ENCODE measurements at regions not wholly inside any gene's neighbourhood (a gene's known extent, or its start where the extent isn't known, plus 50 kb on each side); places are given as distances from the start of the nearest gene placed in this dataset.

DNA sequence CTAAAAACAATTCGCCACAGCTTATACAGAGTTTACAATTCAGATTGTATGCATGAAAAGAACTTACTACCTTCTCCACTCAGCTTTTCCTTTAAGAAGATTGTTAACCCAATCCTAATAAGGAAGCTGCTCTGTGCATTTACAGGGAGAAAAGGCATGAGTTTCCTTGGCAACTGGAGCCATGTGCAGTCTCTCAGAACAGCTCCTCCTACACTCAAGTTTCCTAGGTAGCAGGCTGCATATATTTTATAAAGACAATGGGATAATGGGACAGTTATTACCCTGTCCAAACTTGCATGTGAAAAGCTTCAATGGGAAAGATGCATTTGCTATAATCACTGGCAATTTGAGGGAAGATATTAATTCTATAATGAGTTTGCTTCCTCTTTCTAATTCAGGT, 125.5 kb upstream of the TRPC4 start:
- H3K36me3 ChIP-seq (ENCODE audit: insufficient read depth, low read length): no peaks in the 10 kb centered on the region
- ChIA-PET CTCF (ENCODE audit: unreplicated experiment) (no interaction called here), POLR2A (interaction anchor here (0.7 to 1.4 kb wide), 4 partner anchors 10 to 1422 kb away, joined by 3 to 4 read pairs (median 3); no protein-coding TSS in a partner anchor)
- H3K4me1 ChIP-seq (ENCODE audit: insufficient read depth, low read length, poor library complexity, severe bottlenecking): no peaks in the 10 kb centered on the region
- H3K4me3 ChIP-seq (ENCODE audit: low read depth, low read length, poor library complexity, severe bottlenecking): no peak overlapping the region
- H2AFZ ChIP-seq (ENCODE audit: low read length): no peak overlapping the region
- H3K27ac ChIP-seq (ENCODE audit: low read depth, low read length, poor library complexity, severe bottlenecking): no peak overlapping the region
- H3K4me2 ChIP-seq (ENCODE audit: low read length): no peak overlapping the region
- no peaks in the 10 kb centered on the region for H3K79me2 ChIP-seq (ENCODE audit: insufficient read depth, low read depth, low read length)
- DNase-seq (ENCODE audit: low spot score): no peak
- intact Hi-C loops (cut with micrococcal nuclease; ENCODE audit: unreplicated experiment): no loop called here
- no TSS peak for BruUV-seq (replicated peaks)
- TF ChIP-seq CTCF (conservative IDR thresholded peaks at IDR 0.05; ENCODE audit: low read length) (no peak), EZH2phosphoT487 (IDR thresholded peaks at IDR 0.05; ENCODE audit: borderline replicate concordance, low read depth, low read length) (no peak)
- H4K20me1 ChIP-seq (ENCODE audit: insufficient read depth, low read length): no peaks in the 10 kb centered on the region
- H3K9me2 ChIP-seq (ENCODE audit: insufficient read depth, low read length): no peaks in the 10 kb centered on the region
- H3K9me3 ChIP-seq (ENCODE audit: low read length): no peaks in the 10 kb centered on the region

DNA sequence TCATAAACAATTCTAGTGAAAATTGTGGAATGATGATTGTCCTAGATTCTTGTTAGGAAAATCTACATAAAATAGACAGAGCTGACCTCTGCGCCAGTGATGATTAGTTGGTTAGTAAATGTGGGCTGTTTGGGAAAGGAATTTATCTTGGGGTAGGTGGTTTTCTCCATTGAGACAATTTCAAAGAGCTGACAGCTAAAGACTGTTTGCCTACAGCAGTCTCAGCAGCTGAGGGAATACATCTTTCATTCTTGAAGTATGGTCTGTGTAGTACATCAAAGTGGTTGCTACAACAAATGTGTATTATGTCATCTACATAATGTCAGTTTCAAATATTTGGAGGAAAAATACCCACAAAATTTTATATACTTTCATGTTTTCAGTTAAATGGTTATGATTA, 117.2 kb upstream of the TRPC4 start:
- CTCF ChIA-PET (ENCODE audit: unreplicated experiment): no interaction called here
- Histone ChIP-seq H3K27ac (ENCODE audit: low read depth, low read length, poor library complexity, severe bottlenecking) (no peak overlapping the region), H3K36me3 (ENCODE audit: insufficient read depth, low read length) (no peaks in the 10 kb centered on the region), H3K9me2 (ENCODE audit: insufficient read depth, low read length) (no peaks in the 10 kb centered on the region), H3K9me3 (ENCODE audit: low read length) (no peaks in the 10 kb centered on the region), H3K79me2 (ENCODE audit: insufficient read depth, low read depth, low read length) (no peaks in the 10 kb centered on the region), H3K4me1 (ENCODE audit: insufficient read depth, low read length, poor library complexity, severe bottlenecking) (no peaks in the 10 kb centered on the region), H2AFZ (ENCODE audit: low read length) (no peak overlapping the region), H3K4me3 (ENCODE audit: low read depth, low read length, poor library complexity, severe bottlenecking) (no peak overlapping the region), H3K4me2 (ENCODE audit: low read length) (no peak overlapping the region), H4K20me1 (ENCODE audit: insufficient read depth, low read length) (no peaks in the 10 kb centered on the region)
- intact Hi-C loops (cut with micrococcal nuclease; ENCODE audit: unreplicated experiment): no loop called here
- POLR2A ChIA-PET: interaction anchor here (0.9 kb wide), 1 partner anchor 153 kb away, joined by 3 read pairs; no protein-coding TSS in a partner anchor
- no peak for DNase-seq (ENCODE audit: low spot score)
- no TSS peak for BruUV-seq (replicated peaks)
- TF ChIP-seq CTCF (conservative IDR thresholded peaks at IDR 0.05; ENCODE audit: low read length) (no peak), EZH2phosphoT487 (IDR thresholded peaks at IDR 0.05; ENCODE audit: borderline replicate concordance, low read depth, low read length) (no peak)

- no peaks in the 10 kb centered on the region for H3K9me2 ChIP-seq (ENCODE audit: insufficient read depth, low read length)
- no peak overlapping the region for H2AFZ ChIP-seq (ENCODE audit: low read length)
- no peak overlapping the region for H3K4me3 ChIP-seq (ENCODE audit: low read depth, low read length, poor library complexity, severe bottlenecking)
- H3K79me2 ChIP-seq (ENCODE audit: insufficient read depth, low read depth, low read length): no peaks in the 10 kb centered on the region
- H3K4me2 ChIP-seq (ENCODE audit: low read length): no peak overlapping the region
- CTCF ChIA-PET (ENCODE audit: unreplicated experiment): no interaction called here
- H3K9me3 ChIP-seq (ENCODE audit: low read length): no peaks in the 10 kb centered on the region
- H4K20me1 ChIP-seq (ENCODE audit: insufficient read depth, low read length): no peaks in the 10 kb centered on the region
- no peaks in the 10 kb centered on the region for H3K4me1 ChIP-seq (ENCODE audit: insufficient read depth, low read length, poor library complexity, severe bottlenecking)
- BruUV-seq (replicated peaks): no TSS peak
- POLR2A ChIA-PET: interaction anchor here (0.6 to 1.2 kb wide), 2 partner anchors 10 to 148 kb away, joined by 3 read pairs; no protein-coding TSS in a partner anchor
- H3K36me3 ChIP-seq (ENCODE audit: insufficient read depth, low read length): no peaks in the 10 kb centered on the region
- no peak for TF ChIP-seq EZH2phosphoT487 (IDR thresholded peaks at IDR 0.05; ENCODE audit: borderline replicate concordance, low read depth, low read length)
- TF ChIP-seq CTCF (conservative IDR thresholded peaks at IDR 0.05; ENCODE audit: low read length): no peak
- no peak overlapping the region for H3K27ac ChIP-seq (ENCODE audit: low read depth, low read length, poor library complexity, severe bottlenecking)
- no peak for DNase-seq (ENCODE audit: low spot score)
- intact Hi-C loops (cut with micrococcal nuclease; ENCODE audit: unreplicated experiment): no loop called here
These were observed 115.7 kb upstream of the TRPC4 start for GRCh38 chr13:37985281-37985680.

Measured in OCI-LY7 (cell line).